Medulla oblongata (tissue), 1 donor: ENCODE measurements at regions not wholly inside any gene's neighbourhood (a gene's known extent, or its start where the extent isn't known, plus 50 kb on each side); places are given as distances from the start of the nearest gene placed in this dataset.

ENCODE experiments used
- DNase-seq: peaks from one replicate; pipeline ENCODE4 v3.0.0-alpha.2; 2015; ENCODE audit errors: extremely low spot score

GRCh38 chr15:46644501-46645481, 1010.0 kb downstream of the SQOR start:
- DNase-seq, result no peak

- no peak for DNase-seq
Measured at GRCh38 chr15:46646490-46646889, 1011.7 kb downstream of the SQOR start.

GRCh38 chr15:46647046-46647445, 1012.2 kb downstream of the SQOR start:
- no peak for DNase-seq

- DNase-seq, result no peak
Measured at GRCh38 chr15:46652266-46652665, 1017.4 kb downstream of the SQOR start.

GRCh38 chr15:46654993-46655392, 1020.2 kb downstream of the SQOR start:
- no peak for DNase-seq

- no peak for DNase-seq
Measured at GRCh38 chr15:46660096-46660842, 1025.4 kb downstream of the SQOR start.

- DNase-seq, result no peak
Measured at GRCh38 chr15:46670258-46670657, 1035.4 kb downstream of the SQOR start.

- no peak for DNase-seq
Measured at GRCh38 chr15:46671336-46671735, 1036.5 kb downstream of the SQOR start.

GRCh38 chr15:46672041-46672440, 1037.2 kb downstream of the SQOR start:
- DNase-seq, result no peak

GRCh38 chr15:46676233-46677206, 1040.8 kb upstream of the SEMA6D start:
- DNase-seq, result no peak

- DNase-seq, result no peak
Measured at GRCh38 chr15:46677491-46677890, 1039.8 kb upstream of the SEMA6D start.

GRCh38 chr15:46681901-46682300, 1035.4 kb upstream of the SEMA6D start:
- no peak for DNase-seq

- DNase-seq, result no peak
Measured at GRCh38 chr15:46682969-46683791, 1034.1 kb upstream of the SEMA6D start.

GRCh38 chr15:46685096-46685495, 1032.2 kb upstream of the SEMA6D start:
- DNase-seq, result no peak

- no peak for DNase-seq
Measured at GRCh38 chr15:46685681-46686080, 1031.6 kb upstream of the SEMA6D start.

GRCh38 chr15:46696281-46696680, 1021.0 kb upstream of the SEMA6D start:
- DNase-seq, result no peak

- DNase-seq, result no peak
Measured at GRCh38 chr15:46701346-46701745, 1016.0 kb upstream of the SEMA6D start.

GRCh38 chr15:46701896-46702295, 1015.4 kb upstream of the SEMA6D start:
- no peak for DNase-seq

- DNase-seq, result no peak
Measured at GRCh38 chr15:46703020-46703861, 1014.1 kb upstream of the SEMA6D start.
